ENCODE measurements at regions not wholly inside any gene's neighbourhood (a gene's known extent, or its start where the extent isn't known, plus 50 kb on each side); places are given as distances from the start of the nearest gene placed in this dataset.

- TF ChIP-seq POLR2A (IDR thresholded peaks at IDR 0.05; ENCODE audit: low read depth, low read length) = no peak
- TF ChIP-seq POLR2AphosphoS5 (IDR thresholded peaks at IDR 0.05; ENCODE audit: low read depth, low read length) = no peak
These were observed 133.0 kb upstream of the NECTIN3 start for GRCh38 chr3:110938629-110939028.

Data from GM12892 (cell line).